ENCODE measurements at regions not wholly inside any gene's neighbourhood (a gene's known extent, or its start where the extent isn't known, plus 50 kb on each side); places are given as distances from the start of the nearest gene placed in this dataset.

GRCh38 chr7:138184191-138184590 lies 107.9 kb downstream of the AKR1D1 start:
- H3K9me3 ChIP-seq: no peaks in the 10 kb centered on the region
- DNase-seq: no peak

GRCh38 chr7:138185132-138185908 lies 109.1 kb downstream of the AKR1D1 start:
- no peaks in the 10 kb centered on the region for H3K36me3 ChIP-seq
- no peak for DNase-seq
- no peaks in the 10 kb centered on the region for H3K27me3 ChIP-seq
- no peaks in the 10 kb centered on the region for H3K9me3 ChIP-seq
- TF ChIP-seq CTCF (IDR thresholded peaks at IDR 0.05): no peak
- H3K27ac ChIP-seq: no peak overlapping the region
- H3K4me3 ChIP-seq: no peak overlapping the region
- no peak overlapping the region for H3K9ac ChIP-seq (ENCODE audit: low read depth in 2 of 2, low read length in 2 of 2)
- intact Hi-C loops (cut with DNase I): no loop called here
- H3K4me1 ChIP-seq: no peaks in the 10 kb centered on the region

More at GRCh38 chr7:138184191-138184590, 107.9 kb downstream of the AKR1D1 start:
- no peaks in the 10 kb centered on the region for H3K36me3 ChIP-seq
- no peak overlapping the region for H3K9ac ChIP-seq (ENCODE audit: low read depth in 2 of 2, low read length in 2 of 2)
- H3K4me3 ChIP-seq: no peak overlapping the region
- no peaks in the 10 kb centered on the region for H3K27me3 ChIP-seq
- TF ChIP-seq CTCF (IDR thresholded peaks at IDR 0.05): no peak
- H3K4me1 ChIP-seq: no peaks in the 10 kb centered on the region
- intact Hi-C loops (cut with DNase I): no loop called here
- H3K27ac ChIP-seq: no peak overlapping the region

- H3K4me3 ChIP-seq: no peak overlapping the region
- H3K4me1 ChIP-seq: no peaks in the 10 kb centered on the region
- TF ChIP-seq CTCF (IDR thresholded peaks at IDR 0.05): no peak
- H3K36me3 ChIP-seq: no peaks in the 10 kb centered on the region
- H3K9me3 ChIP-seq: no peaks in the 10 kb centered on the region
- no peak for DNase-seq
- H3K27me3 ChIP-seq: no peaks in the 10 kb centered on the region
- intact Hi-C loops (cut with DNase I): no loop called here
- no peak overlapping the region for H3K9ac ChIP-seq (ENCODE audit: low read depth in 2 of 2, low read length in 2 of 2)
- H3K27ac ChIP-seq: no peak overlapping the region
These were observed 110.7 kb downstream of the AKR1D1 start for GRCh38 chr7:138186951-138187351.

- H3K9me3 ChIP-seq: no peaks in the 10 kb centered on the region
- intact Hi-C loops (cut with DNase I): no loop called here
These were observed 112.1 kb downstream of the AKR1D1 start for GRCh38 chr7:138188290-138188858.

GRCh38 chr7:138194567-138194966 lies 118.3 kb downstream of the AKR1D1 start:
- Histone ChIP-seq H3K9ac (ENCODE audit: low read depth in 2 of 2, low read length in 2 of 2) (no peak overlapping the region), H3K9me3 (no peaks in the 10 kb centered on the region), H3K27ac (no peak overlapping the region), H3K27me3 (no peaks in the 10 kb centered on the region), H3K4me1 (no peaks in the 10 kb centered on the region), H3K4me3 (no peak overlapping the region), H3K36me3 (no peaks in the 10 kb centered on the region)
- intact Hi-C loops (cut with DNase I): no loop called here
- no peak for DNase-seq
- no peak for TF ChIP-seq CTCF (IDR thresholded peaks at IDR 0.05)

More at GRCh38 chr7:138188290-138188858, 112.1 kb downstream of the AKR1D1 start:
- no peak overlapping the region for H3K27ac ChIP-seq
- H3K36me3 ChIP-seq: no peaks in the 10 kb centered on the region
- no peaks in the 10 kb centered on the region for H3K27me3 ChIP-seq
- no peak overlapping the region for H3K4me3 ChIP-seq
- H3K9ac ChIP-seq (ENCODE audit: low read depth in 2 of 2, low read length in 2 of 2): no peak overlapping the region
- H3K4me1 ChIP-seq: no peaks in the 10 kb centered on the region
- no peak for TF ChIP-seq CTCF (IDR thresholded peaks at IDR 0.05)
- no peak for DNase-seq

Data from colonic mucosa (tissue), 4 donors.